ENCODE measurements at regions not wholly inside any gene's neighbourhood (a gene's known extent, or its start where the extent isn't known, plus 50 kb on each side); places are given as distances from the start of the nearest gene placed in this dataset.

DNA sequence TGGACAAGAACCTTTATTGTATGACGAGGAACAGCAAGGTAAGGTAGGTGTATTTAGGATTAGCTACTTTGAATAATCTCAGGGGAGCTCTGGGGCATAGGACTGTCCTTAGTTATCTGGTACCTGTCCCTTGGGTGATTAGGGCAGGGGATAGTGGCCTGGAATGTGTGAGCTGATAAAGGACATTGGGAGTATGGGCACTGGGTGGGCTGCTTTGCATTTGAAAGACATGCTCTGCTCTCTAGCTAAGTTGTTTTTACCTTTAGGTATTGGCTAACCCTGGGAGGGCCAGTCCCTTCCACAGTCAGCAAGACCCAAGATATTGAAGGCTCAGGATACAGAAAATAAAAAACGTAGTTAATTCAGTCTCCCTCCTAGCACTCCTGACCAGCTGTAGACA is 282.8 kb upstream of the C9orf72 start:
- TF ChIP-seq, protein P1, sequence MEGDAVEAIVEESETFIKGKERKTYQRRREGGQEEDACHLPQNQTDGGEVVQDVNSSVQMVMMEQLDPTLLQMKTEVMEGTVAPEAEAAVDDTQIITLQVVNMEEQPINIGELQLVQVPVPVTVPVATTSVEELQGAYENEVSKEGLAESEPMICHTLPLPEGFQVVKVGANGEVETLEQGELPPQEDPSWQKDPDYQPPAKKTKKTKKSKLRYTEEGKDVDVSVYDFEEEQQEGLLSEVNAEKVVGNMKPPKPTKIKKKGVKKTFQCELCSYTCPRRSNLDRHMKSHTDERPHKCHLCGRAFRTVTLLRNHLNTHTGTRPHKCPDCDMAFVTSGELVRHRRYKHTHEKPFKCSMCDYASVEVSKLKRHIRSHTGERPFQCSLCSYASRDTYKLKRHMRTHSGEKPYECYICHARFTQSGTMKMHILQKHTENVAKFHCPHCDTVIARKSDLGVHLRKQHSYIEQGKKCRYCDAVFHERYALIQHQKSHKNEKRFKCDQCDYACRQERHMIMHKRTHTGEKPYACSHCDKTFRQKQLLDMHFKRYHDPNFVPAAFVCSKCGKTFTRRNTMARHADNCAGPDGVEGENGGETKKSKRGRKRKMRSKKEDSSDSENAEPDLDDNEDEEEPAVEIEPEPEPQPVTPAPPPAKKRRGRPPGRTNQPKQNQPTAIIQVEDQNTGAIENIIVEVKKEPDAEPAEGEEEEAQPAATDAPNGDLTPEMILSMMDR (conservative IDR thresholded peaks at IDR 0.05) = no peak
- no peak for TF ChIP-seq ZFX (IDR thresholded peaks at IDR 0.05)

Measured in C4-2B (cell line).